AG08396 (cell line): ENCODE measurements at regions not wholly inside any gene's neighbourhood (a gene's known extent, or its start where the extent isn't known, plus 50 kb on each side); places are given as distances from the start of the nearest gene placed in this dataset.

ENCODE experiments used
- DNase-seq: peaks from one replicate; pipeline ENCODE4 v3.0.0; 2012; ENCODE audit warnings: low spot score, mixed read lengths

DNA sequence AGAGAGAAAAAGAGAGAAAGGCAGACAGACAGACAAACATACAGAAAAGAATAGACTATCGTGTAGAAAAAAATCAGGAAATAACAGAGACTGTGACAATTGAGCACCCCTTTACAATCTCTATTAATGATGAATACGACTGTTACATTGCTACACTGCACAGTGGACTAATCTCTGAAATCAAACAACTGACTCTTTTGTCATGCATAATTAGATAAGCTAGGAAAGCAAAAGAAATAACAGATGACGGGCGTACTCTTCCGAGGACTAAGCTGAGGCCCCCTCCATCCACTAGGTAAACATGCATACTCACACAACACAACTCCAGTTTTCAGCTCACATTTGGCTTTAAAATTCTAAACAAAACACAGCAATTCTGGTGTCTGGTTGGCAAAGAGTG is 267.0 kb downstream of the NOL4 start:
- no peak for DNase-seq

GRCh38 chr18:33951031-33951430 is 273.7 kb downstream of the NOL4 start:
- DNase-seq: no peak

DNA sequence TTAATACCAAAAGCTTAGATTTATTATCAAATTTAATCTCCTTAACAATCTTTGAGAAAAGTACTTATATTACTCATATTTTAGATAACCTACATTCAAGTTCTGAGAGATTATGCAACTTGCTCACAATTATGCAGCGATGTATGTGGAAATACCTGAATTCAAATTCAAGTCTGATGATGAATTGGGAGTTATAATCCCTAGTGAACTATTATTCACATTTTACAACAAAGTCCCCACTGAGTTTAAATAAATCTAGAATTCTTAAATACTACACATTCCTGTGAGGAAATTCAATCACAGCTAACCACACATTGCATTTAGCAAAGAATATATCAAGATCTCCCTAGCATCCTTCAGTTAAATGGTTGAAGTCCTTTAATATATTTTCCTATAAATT is 278.4 kb downstream of the NOL4 start:
- DNase-seq: no peak

DNA sequence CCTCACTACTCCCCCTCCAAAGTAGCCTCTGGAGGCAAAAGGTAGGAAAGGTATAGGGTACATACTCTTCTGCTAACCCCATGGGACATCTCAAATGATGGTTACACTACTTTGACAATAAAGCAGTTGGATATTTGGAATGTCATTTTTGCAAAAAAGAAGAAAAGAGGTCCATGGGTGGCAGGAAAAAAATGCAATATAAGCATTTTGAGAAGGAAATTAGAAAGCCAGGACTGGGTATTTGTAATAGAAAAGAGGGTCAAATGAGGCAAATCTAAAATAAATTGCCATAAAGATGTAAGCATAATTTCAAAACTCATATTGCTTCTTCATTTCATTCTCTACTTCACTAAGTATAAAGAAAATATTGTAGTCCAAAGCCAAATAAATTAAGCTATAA is 280.2 kb downstream of the NOL4 start:
- DNase-seq: no peak

- no peak for DNase-seq
Measured at GRCh38 chr18:33937270-33937816, 287.4 kb downstream of the NOL4 start.

DNA sequence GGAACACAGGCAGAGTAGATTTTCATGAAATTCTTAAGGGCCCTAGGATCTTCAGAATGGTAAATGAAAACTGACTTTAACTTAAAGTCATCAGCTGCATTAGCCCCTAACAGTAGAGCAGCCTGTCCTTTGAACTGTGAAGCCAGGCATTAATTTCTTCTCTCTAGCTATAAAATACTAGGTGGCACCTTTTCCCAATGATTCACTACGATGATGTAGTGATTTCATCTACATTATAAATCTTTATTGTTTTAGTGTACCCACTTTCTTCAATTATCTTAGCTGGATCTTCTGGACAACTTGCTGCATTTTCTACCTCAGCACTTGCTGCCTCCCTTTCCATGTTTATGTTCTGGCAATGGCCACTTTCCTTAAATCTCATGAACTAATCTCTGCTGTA is 290.5 kb downstream of the NOL4 start:
- no peak for DNase-seq

GRCh38 chr18:33928231-33928630 is 296.5 kb downstream of the NOL4 start:
- DNase-seq: no peak

DNA sequence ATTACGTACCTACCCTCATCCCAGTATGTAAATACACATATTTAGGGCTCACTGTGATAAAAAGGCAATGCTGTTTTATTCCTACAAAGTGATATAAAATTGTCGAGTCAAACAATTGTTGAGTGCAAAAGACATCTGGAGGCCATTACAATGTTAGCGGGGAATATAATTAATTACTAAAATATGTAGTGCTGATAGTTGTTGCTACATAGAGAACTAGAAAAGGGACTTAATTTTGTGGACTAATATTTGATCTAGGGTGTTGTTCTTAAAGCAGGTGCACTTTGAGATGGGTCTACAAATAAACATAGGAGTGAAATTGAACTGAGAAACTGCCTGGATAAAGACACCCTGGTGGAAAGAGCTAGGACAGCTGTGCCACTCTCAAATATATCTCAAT is 300.1 kb downstream of the NOL4 start:
- DNase-seq: no peak

- no peak for DNase-seq
Measured at GRCh38 chr18:33923980-33924379, 300.7 kb downstream of the NOL4 start.

DNA sequence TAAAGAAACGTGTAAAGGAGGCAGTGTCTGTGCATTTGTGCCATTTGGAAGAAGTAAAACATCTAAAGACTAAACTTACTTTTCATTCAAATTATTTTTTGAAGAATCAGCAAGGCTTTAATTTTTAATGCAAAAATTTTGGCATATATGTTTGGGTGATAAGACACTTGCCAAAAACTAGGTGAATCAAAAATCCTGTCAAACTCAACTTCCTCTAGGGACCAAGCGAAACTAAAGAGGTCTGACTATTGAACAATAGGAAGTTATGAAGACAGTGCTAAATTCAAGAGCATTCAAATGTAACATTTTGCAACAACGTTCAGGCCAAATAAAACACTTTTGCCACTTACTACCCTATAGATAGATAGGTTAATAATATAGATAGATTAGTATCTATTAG is 306.1 kb downstream of the NOL4 start:
- DNase-seq: no peak

DNA sequence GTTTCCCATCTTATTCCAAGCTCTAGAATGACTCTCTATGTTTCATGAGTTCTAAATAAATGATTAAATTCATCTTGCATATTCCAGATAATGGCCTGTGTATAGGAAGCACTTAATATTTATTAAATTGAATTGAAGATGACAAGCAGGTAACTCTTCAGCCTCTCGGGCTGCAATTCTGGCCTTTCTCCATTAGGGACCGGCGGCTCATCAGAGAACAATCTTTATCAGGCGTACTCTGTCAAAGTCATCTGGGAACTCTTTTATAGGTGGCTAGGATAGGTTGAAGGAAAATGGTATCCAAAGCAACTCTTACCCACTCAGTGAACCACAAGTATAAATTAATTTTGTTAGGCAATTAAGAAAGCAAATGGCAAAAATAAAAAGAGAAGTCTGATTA is 308.5 kb downstream of the NOL4 start:
- DNase-seq: no peak

- no peak for DNase-seq
Measured at GRCh38 chr18:33914399-33914798, 310.3 kb downstream of the NOL4 start.

GRCh38 chr18:33906046-33906445 is 318.7 kb downstream of the NOL4 start:
- DNase-seq: no peak

- DNase-seq: no peak
Measured at GRCh38 chr18:33901894-33902512, 322.7 kb downstream of the NOL4 start.

DNA sequence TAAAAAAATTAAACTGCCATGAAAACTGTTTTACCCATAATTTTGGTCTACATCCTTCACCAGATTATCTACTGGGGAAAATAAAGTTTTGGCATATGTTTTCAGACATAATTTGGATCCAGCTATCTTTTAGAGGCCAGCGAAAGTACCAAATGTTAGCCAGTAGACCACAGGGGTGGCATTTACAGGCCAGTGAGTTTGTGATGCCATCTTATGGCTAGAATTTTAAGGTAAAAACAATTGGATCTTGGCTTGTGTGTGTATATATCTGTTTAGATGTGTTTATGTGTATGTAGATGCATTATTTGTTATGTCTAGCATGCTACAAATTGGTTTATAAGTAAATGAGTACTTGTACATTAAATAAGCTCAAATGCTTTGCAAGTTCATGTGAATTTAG is 322.6 kb downstream of the ASXL3 start:
- DNase-seq: no peak

- DNase-seq: no peak
Measured at GRCh38 chr18:33898427-33898826, 320.4 kb downstream of the ASXL3 start.

DNA sequence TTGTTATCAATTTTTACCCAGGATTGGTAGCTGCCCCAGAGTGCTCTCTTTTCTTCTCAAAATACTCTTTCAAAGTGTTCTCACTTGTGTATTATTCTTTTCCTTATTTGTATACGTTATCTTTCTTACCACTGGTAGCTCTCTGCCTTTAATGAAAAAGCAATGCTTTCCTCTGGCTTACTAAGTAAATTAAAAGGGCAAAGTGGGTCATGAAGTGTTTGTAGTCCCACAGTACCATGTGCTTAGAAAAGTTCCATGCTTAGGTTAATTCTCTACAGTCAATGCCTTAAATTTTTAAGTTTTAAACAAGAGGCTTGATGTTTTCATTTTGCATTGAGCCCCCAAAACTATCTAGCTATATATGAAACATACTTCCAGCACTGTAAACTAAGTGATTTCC is 300.2 kb downstream of the ASXL3 start:
- DNase-seq: no peak

DNA sequence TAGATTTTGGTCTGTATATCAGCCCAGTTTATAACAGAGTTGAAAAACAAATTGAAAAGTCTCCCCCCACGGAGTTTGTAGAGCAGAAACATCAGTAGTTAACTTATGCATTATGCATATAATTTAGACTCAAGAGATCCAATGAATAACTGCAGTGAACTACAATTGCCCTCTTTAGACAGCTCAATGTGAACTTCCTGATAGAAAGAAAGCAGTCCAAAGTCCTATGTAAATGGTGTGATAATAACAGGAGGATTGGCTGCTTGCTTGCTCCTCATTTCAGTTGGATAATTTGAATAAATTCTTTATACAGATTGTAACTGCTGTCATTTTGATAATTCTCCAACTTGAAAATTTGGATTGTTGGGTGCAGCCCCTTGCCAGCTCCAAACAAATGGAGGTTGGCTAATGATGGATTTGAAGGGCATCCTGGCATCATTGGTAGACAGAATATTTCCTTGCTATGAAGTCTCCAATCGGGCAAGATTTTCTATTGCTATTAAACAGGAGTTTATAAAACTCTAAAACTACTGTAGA is 297.1 kb downstream of the ASXL3 start:
- DNase-seq: no peak

DNA sequence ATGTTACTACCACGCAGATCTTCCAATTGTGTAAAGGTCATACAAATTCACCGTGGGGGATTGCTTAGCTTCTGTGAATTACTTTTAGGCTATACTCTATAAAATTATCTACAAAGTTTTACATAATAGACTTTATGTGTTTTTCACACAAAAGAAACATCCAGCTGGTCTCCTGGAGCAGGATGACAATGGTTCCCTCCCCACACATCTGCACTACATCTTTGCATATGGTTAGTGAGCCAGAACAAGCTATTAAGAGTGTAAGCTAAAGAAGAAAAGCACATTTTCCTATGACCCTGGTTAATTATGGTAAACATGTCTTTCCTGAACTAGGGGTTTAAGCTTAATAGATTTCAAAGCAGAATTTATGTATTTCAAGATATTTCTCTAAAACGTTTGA is 295.1 kb downstream of the ASXL3 start:
- DNase-seq: no peak

- no peak for DNase-seq
Measured at GRCh38 chr18:33871363-33872025, 293.5 kb downstream of the ASXL3 start.

DNA sequence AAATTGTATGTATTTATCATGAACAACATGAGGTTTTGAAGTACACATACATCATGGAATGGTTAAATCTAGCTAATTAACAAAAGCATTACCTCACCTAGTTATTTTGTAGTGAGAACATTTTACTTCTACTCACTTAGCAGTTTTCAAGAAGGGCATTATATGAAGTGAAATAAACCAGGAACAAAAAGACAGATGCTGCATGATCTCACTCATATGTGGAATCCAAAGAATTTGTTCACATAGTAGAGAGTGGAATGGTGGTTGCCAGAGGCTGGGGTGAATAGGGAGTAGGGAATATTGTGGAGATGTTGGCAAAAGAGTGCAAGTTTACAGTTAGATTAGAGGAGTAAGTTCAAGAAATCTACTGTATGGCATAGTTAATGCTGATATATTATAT is 292.0 kb downstream of the ASXL3 start:
- DNase-seq: no peak

- no peak for DNase-seq
Measured at GRCh38 chr18:33866386-33866785, 288.4 kb downstream of the ASXL3 start.

DNA sequence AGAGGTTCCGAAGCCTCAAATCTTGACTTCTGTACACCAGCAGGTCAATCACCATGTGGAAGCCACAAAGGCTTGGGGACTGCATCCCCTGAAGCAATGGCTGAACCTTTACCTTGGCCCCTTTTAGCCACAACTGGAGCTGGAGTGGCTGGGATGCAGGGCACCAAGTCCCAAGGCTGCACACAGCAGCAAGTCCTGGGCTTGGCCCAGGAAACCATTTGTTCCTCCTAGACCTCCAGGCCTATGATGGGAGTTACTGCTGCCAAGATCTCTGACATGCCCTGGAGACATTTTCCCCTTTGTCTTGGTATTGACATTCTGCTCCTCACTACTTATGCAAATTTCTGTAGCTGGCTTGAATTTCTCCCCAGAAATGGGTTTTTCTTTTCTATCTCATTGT is 285.9 kb downstream of the ASXL3 start:
- no peak for DNase-seq

GRCh38 chr18:33854827-33855139 is 276.8 kb downstream of the ASXL3 start:
- DNase-seq: no peak
